BJ (cell line): ENCODE measurements at regions not wholly inside any gene's neighbourhood (a gene's known extent, or its start where the extent isn't known, plus 50 kb on each side); places are given as distances from the start of the nearest gene placed in this dataset.

ENCODE experiments used
- CTCF ChIA-PET: fragments of 350-600 bp; formaldehyde crosslinking; extraction: SDS; loops from one replicate; lab custom pipeline; 2021; ENCODE audit warnings: antibody characterized with exemption, inconsistent platforms; lab: Yijun Ruan, JAX
- POLR2A ChIA-PET: fragments of 300-600 bp; sonication (Branson Sonifier 250); formaldehyde crosslinking; extraction: SDS; loops from one replicate; lab custom pipeline; 2021; ENCODE audit warnings: antibody characterized with exemption; lab: Charles Lee
- DNase-seq: peaks from one replicate; pipeline ENCODE4 v3.0.0-alpha.2; 2011; ENCODE audit warnings: low read depth
- H3K27me3 ChIP-seq: 2 replicates; pipeline ENCODE4 v1.6.0; 2011; ENCODE audit warnings: low read length; ENCODE audit not compliant: control insufficient read depth, insufficient read depth
- H3K36me3 ChIP-seq: 2 replicates; pipeline ENCODE4 v1.5.1; 2011; ENCODE audit warnings: low read length; ENCODE audit not compliant: control insufficient read depth, insufficient read depth
- H3K4me3 ChIP-seq: 2 replicates; pipeline ENCODE4 v1.5.1; 2011; ENCODE audit warnings: low read depth, mild to moderate bottlenecking, control low read depth, low read length
- CTCF ChIP-seq: IDR thresholded peaks from 2 replicates; pipeline ENCODE4 v1.5.1; 2011; ENCODE audit warnings: low read depth, mild to moderate bottlenecking, control low read depth, inconsistent platforms, low read length, moderate library complexity; ENCODE audit not compliant: insufficient read depth

GRCh38 chr2:226123300-226123699 is 676.3 kb downstream of the IRS1 start:
- no peak for TF ChIP-seq CTCF
- Histone ChIP-seq H3K4me3 (no peak overlapping the region), H3K27me3 (no peaks in the 10 kb centered on the region), H3K36me3 (no peaks in the 10 kb centered on the region)
- DNase-seq = peak; percentile 87
- CTCF ChIA-PET = interaction anchor here (1.4 kb wide), 1 partner anchor 234 kb away, joined by 3 read pairs; no protein-coding TSS in a partner anchor
- POLR2A ChIA-PET = interaction anchor here (0.6 kb wide), 2 partner anchors 46 to 223 kb away, joined by 3 to 4 read pairs; no protein-coding TSS in a partner anchor

- Histone ChIP-seq H3K36me3 (no peaks in the 10 kb centered on the region), H3K4me3 (no peak overlapping the region), H3K27me3 (no peaks in the 10 kb centered on the region)
- CTCF ChIA-PET = interaction anchor here (1.4 kb wide), 1 partner anchor 233 kb away, joined by 3 read pairs; no protein-coding TSS in a partner anchor
- POLR2A ChIA-PET = no interaction called here
- no peak for TF ChIP-seq CTCF
- DNase-seq = no peak
Measured at GRCh38 chr2:226122041-226122440, 677.6 kb downstream of the IRS1 start.

- no peaks in the 10 kb centered on the region for H3K36me3 ChIP-seq
- no peak for TF ChIP-seq CTCF
- H3K27me3 ChIP-seq = no peaks in the 10 kb centered on the region
- no peak overlapping the region for H3K4me3 ChIP-seq
- no peak for DNase-seq
- ChIA-PET CTCF (no interaction called here), POLR2A (no interaction called here)
Measured at GRCh38 chr2:226121046-226121738, 678.4 kb downstream of the IRS1 start.

GRCh38 chr2:226118471-226119429 is 680.9 kb downstream of the IRS1 start:
- peak; percentile 77 for DNase-seq
- ChIA-PET CTCF (interaction anchor here (0.6 to 2.7 kb wide), 4 partner anchors 66 to 677 kb away, joined by 4 to 12 read pairs (median 4); no protein-coding TSS in a partner anchor), POLR2A (interaction anchor here (0.6 kb wide), 2 partner anchors 328 to 657 kb away, joined by 3 to 4 read pairs; no protein-coding TSS in a partner anchor)
- TF ChIP-seq CTCF = no peak
- peak overlapping the region; percentile 30; the same call in 1 of the 2 replicates for H3K4me3 ChIP-seq
- no peaks in the 10 kb centered on the region for H3K36me3 ChIP-seq
- H3K27me3 ChIP-seq = no peaks in the 10 kb centered on the region
